ENCODE measurements at regions not wholly inside any gene's neighbourhood (a gene's known extent, or its start where the extent isn't known, plus 50 kb on each side); places are given as distances from the start of the nearest gene placed in this dataset.

- TF ChIP-seq FOXP2 (optimal IDR thresholded peaks at IDR 0.05; ENCODE audit: control extremely low read depth, extremely low read length, insufficient read depth) (no peak), EZH2 (IDR thresholded peaks at IDR 0.05) (no peak), POLR2AphosphoS5 (IDR thresholded peaks at IDR 0.05; ENCODE audit: borderline replicate concordance, low read depth, low read length) (no peak)
Observed at GRCh38 chr1:189644970-189645369, 832.7 kb downstream of the BRINP3 start.

DNA sequence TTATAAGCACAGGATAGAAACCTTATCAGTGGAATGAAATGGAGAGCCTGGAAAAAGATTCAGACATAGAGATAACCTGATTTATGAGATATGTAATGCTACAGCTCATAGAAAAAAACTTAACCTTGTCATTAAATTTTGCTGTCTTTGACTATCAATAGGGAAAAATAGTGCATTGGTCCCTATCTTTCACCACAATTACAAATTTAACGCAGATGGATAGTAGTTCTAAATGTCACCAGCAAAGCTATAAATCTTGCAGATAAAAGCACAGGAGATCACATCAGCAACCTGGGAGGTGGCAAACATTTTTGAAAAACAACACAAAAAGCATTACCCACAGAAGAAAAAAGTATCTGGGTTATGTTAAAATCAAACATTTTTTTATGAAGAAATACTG, 831.6 kb downstream of the BRINP3 start:
- no peaks in the 10 kb centered on the region for H3K9me3 ChIP-seq (ENCODE audit: low read depth, low read length)
- no peak overlapping the region for H3K4me3 ChIP-seq
- no peak for DNase-seq (ENCODE audit: low read depth, low spot score)
- TF ChIP-seq FOXP2 (optimal IDR thresholded peaks at IDR 0.05; ENCODE audit: control extremely low read depth, extremely low read length, insufficient read depth) = no peak
- TF ChIP-seq EZH2 (IDR thresholded peaks at IDR 0.05) = no peak
- TF ChIP-seq POLR2AphosphoS5 (IDR thresholded peaks at IDR 0.05; ENCODE audit: borderline replicate concordance, low read depth, low read length) = no peak
- H3K9ac ChIP-seq (ENCODE audit: insufficient read length) = no peak overlapping the region
- no peaks in the 10 kb centered on the region for H3K36me3 ChIP-seq (ENCODE audit: insufficient read depth, low read length)
- H3K27ac ChIP-seq = no peak overlapping the region

More at GRCh38 chr1:189644970-189645369, 832.7 kb downstream of the BRINP3 start:
- no peak overlapping the region for H3K27ac ChIP-seq
- H3K4me3 ChIP-seq = no peak overlapping the region
- no peak overlapping the region for H3K9ac ChIP-seq (ENCODE audit: insufficient read length)
- H3K9me3 ChIP-seq (ENCODE audit: low read depth, low read length) = no peaks in the 10 kb centered on the region
- H3K36me3 ChIP-seq (ENCODE audit: insufficient read depth, low read length) = no peaks in the 10 kb centered on the region
- peak; percentile 61 for DNase-seq (ENCODE audit: low read depth, low spot score)

DNA sequence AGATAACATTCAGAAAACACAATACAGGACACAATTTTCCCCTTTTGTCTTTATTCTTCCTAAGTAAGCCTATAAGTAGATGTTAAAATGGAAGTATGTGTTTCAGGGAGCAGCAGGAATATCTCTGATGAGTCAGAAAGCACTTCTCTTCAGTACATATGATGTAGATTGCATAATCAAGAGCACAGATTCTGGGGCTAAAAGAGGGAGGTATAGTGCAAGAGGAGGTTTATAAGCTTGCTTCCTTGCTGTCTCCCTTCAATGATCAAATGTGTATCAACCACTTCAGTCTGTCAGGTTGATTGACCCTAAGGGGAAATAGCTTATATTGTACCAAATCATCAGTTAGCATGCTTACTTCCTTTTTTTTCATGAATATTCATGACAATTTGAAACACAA, 822.8 kb downstream of the BRINP3 start:
- H3K9me3 ChIP-seq (ENCODE audit: low read depth, low read length) = no peaks in the 10 kb centered on the region
- peak overlapping the region; percentile 8; the same call in 1 of the 2 replicates for H3K4me3 ChIP-seq
- no peak overlapping the region for H3K27ac ChIP-seq
- peak; percentile 75 for DNase-seq (ENCODE audit: low read depth, low spot score)
- no peak overlapping the region for H3K9ac ChIP-seq (ENCODE audit: insufficient read length)
- TF ChIP-seq POLR2AphosphoS5 (IDR thresholded peaks at IDR 0.05; ENCODE audit: borderline replicate concordance, low read depth, low read length) (peak; percentile 52; the same call in 1 of the 2 replicates), EZH2 (IDR thresholded peaks at IDR 0.05) (no peak), FOXP2 (optimal IDR thresholded peaks at IDR 0.05; ENCODE audit: control extremely low read depth, extremely low read length, insufficient read depth) (no peak)
- no peaks in the 10 kb centered on the region for H3K36me3 ChIP-seq (ENCODE audit: insufficient read depth, low read length)

GRCh38 chr1:189656628-189657530, 820.8 kb downstream of the BRINP3 start:
- DNase-seq (ENCODE audit: low read depth, low spot score) = no peak
- no peaks in the 10 kb centered on the region for H3K36me3 ChIP-seq (ENCODE audit: insufficient read depth, low read length)
- no peak overlapping the region for H3K4me3 ChIP-seq

DNA sequence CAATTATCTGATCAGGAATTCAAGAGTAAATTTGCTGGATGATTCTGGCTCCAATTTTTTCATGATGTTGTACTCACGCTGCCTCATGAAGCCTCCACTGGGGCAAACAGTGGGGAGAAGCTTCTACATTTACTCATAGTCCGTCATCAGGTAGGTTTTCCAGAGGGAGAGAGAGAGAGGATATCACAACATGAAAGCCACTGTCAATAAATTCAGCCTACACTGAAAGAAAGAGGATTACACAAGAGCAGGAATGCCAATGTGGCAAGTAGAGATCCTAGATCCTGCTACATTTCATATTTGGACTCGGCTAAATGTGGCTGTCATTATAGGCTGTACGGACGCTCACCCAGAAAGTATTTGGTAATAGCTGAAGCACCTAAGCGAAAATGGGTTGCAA, 819.9 kb downstream of the BRINP3 start:
- Histone ChIP-seq H3K9me3 (ENCODE audit: low read depth, low read length) (no peaks in the 10 kb centered on the region), H3K9ac (ENCODE audit: insufficient read length) (no peak overlapping the region), H3K36me3 (ENCODE audit: insufficient read depth, low read length) (no peaks in the 10 kb centered on the region), H3K27ac (no peak overlapping the region), H3K4me3 (no peak overlapping the region)
- TF ChIP-seq FOXP2 (optimal IDR thresholded peaks at IDR 0.05; ENCODE audit: control extremely low read depth, extremely low read length, insufficient read depth) (no peak), POLR2AphosphoS5 (IDR thresholded peaks at IDR 0.05; ENCODE audit: borderline replicate concordance, low read depth, low read length) (no peak), EZH2 (IDR thresholded peaks at IDR 0.05) (no peak)
- DNase-seq (ENCODE audit: low read depth, low spot score) = no peak

More at GRCh38 chr1:189656628-189657530, 820.8 kb downstream of the BRINP3 start:
- TF ChIP-seq FOXP2 (optimal IDR thresholded peaks at IDR 0.05; ENCODE audit: control extremely low read depth, extremely low read length, insufficient read depth) (no peak), EZH2 (IDR thresholded peaks at IDR 0.05) (no peak), POLR2AphosphoS5 (IDR thresholded peaks at IDR 0.05; ENCODE audit: borderline replicate concordance, low read depth, low read length) (no peak)
- H3K9ac ChIP-seq (ENCODE audit: insufficient read length) = no peak overlapping the region
- no peaks in the 10 kb centered on the region for H3K9me3 ChIP-seq (ENCODE audit: low read depth, low read length)
- H3K27ac ChIP-seq = no peak overlapping the region

DNA sequence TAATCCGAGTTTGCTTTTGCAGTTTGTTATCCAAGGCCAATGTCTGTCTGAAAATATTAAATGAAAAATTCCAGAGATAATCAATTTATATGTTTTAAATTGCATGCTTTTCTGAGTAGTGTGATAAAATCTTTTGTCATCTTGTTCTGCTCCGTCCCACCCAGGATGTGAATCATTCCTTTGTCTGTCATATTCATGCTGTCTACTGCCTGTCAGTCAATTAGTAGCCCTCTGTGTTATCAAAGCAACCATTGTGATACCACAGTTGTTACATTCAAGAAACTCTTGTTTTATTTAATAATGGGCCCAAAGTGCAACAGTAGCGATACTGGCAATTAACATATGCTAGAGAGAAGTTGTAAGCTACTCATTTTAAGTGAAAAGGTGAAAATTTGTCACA, 819.3 kb downstream of the BRINP3 start:
- H3K36me3 ChIP-seq (ENCODE audit: insufficient read depth, low read length) = no peaks in the 10 kb centered on the region
- H3K9me3 ChIP-seq (ENCODE audit: low read depth, low read length) = no peaks in the 10 kb centered on the region
- DNase-seq (ENCODE audit: low read depth, low spot score) = no peak
- H3K9ac ChIP-seq (ENCODE audit: insufficient read length) = no peak overlapping the region
- TF ChIP-seq FOXP2 (optimal IDR thresholded peaks at IDR 0.05; ENCODE audit: control extremely low read depth, extremely low read length, insufficient read depth) (no peak), POLR2AphosphoS5 (IDR thresholded peaks at IDR 0.05; ENCODE audit: borderline replicate concordance, low read depth, low read length) (no peak), EZH2 (IDR thresholded peaks at IDR 0.05) (no peak)
- H3K4me3 ChIP-seq = no peak overlapping the region
- H3K27ac ChIP-seq = no peak overlapping the region

DNA sequence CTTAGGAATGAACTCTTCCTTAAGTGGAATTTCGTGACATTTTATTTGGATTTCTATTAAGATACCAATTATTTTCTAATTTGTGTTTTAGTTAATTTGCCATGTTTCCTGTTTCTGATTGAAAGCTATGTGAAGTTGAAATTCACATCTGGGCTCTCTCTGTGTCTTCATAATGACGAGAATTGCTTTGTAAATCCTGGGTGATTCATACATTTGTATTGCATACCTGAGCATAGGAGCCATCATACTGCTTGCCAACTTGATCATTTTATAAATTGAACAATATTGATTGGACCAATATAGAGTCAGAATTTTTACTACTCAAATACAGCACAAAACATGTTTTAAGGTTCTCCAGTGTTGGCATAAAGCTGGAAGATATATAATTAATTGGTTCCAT, 817.9 kb downstream of the BRINP3 start:
- Histone ChIP-seq H3K36me3 (ENCODE audit: insufficient read depth, low read length) (no peaks in the 10 kb centered on the region), H3K4me3 (no peak overlapping the region), H3K9ac (ENCODE audit: insufficient read length) (no peak overlapping the region), H3K9me3 (ENCODE audit: low read depth, low read length) (no peaks in the 10 kb centered on the region), H3K27ac (no peak overlapping the region)
- DNase-seq (ENCODE audit: low read depth, low spot score) = no peak
- no peak for TF ChIP-seq FOXP2 (optimal IDR thresholded peaks at IDR 0.05; ENCODE audit: control extremely low read depth, extremely low read length, insufficient read depth)
- no peak for TF ChIP-seq EZH2 (IDR thresholded peaks at IDR 0.05)
- no peak for TF ChIP-seq POLR2AphosphoS5 (IDR thresholded peaks at IDR 0.05; ENCODE audit: borderline replicate concordance, low read depth, low read length)

DNA sequence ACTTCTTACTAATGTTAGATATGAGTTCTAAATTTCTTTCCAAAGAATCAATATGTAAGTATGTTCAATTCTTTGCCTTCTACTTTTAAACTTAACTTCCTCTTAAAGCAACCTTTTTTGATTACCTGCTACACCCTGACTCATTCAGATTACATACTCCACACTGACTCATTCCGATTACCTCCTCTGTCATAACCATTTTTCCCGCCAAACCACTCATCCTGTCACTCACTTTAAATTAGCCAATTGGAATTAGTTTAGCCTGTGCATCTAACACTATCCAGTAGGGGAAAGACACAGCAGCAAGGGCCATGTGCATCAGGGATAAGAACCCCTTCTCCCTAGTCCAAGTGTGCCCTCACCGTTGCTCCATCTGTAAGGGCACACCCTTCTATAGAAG, 815.5 kb downstream of the BRINP3 start:
- Histone ChIP-seq H3K9me3 (ENCODE audit: low read depth, low read length) (no peaks in the 10 kb centered on the region), H3K27ac (no peak overlapping the region), H3K36me3 (ENCODE audit: insufficient read depth, low read length) (no peaks in the 10 kb centered on the region), H3K9ac (ENCODE audit: insufficient read length) (no peak overlapping the region), H3K4me3 (no peak overlapping the region)
- TF ChIP-seq POLR2AphosphoS5 (IDR thresholded peaks at IDR 0.05; ENCODE audit: borderline replicate concordance, low read depth, low read length) (no peak), FOXP2 (optimal IDR thresholded peaks at IDR 0.05; ENCODE audit: control extremely low read depth, extremely low read length, insufficient read depth) (no peak), EZH2 (IDR thresholded peaks at IDR 0.05) (no peak)
- DNase-seq (ENCODE audit: low read depth, low spot score) = no peak

Data from SK-N-MC (cell line).